HepG2 (cell line): ENCODE measurements at regions not wholly inside any gene's neighbourhood (a gene's known extent, or its start where the extent isn't known, plus 50 kb on each side); places are given as distances from the start of the nearest gene placed in this dataset.

Source experiments
- ATAC-seq: fragments of 200-7000 bp; cut with Tn5 transposase; 3 replicates; pipeline ENCODE4 v1.9.1; 2020; ENCODE audit warnings: mild to moderate bottlenecking, moderate library complexity
- BruUV-seq: library from RNA; stranded (reverse); fragments of 400-500 nt; replicated peaks from 2 replicates; lab custom pipeline; 2021; lab: Mats Ljungman, UMichigan
- CTCF ChIA-PET: fragments of 300-600 bp; formaldehyde crosslinking; extraction: SDS; loops from one replicate; lab custom pipeline; 2021; ENCODE audit warnings: low total read pairs, inconsistent platforms, low intra/inter-chr PET ratio; lab: Yijun Ruan, JAX
- POLR2A ChIA-PET: fragments of 350-600 bp; sonication (Branson Sonifier 250); formaldehyde crosslinking; loops from one replicate; lab custom pipeline; 2020; ENCODE audit warnings: antibody characterized with exemption, inconsistent platforms; lab: Yijun Ruan, JAX
- DNase-seq: peaks from one replicate; pipeline ENCODE4 v3.0.0-alpha.2; 2015; ENCODE audit warnings: low spot score
- FAIRE-seq: peaks from 3 replicates; lab custom pipeline; 2011; peaks lifted over from hg19 to GRCh38; lab: Jason Lieb, UNC
- H2AFZ ChIP-seq: one replicate; pipeline ENCODE4 v1.6.1; 2011; ENCODE audit warnings: low read length, inconsistent platforms
- H3K27ac ChIP-seq: fragments of 300-600 bp; 3 replicates; pipeline ENCODE4 v1.8.0; 2011; ENCODE audit warnings: mixed run types, mild to moderate bottlenecking, mixed read lengths, low read length, inconsistent platforms; ENCODE audit not compliant: insufficient read depth; ENCODE audit errors: extremely low read length
- H3K27me3 ChIP-seq, 2 experiments: fragments of 200-600 bp in 1 of 2; 2 replicates in 1 of 2; 3 replicates in 1 of 2; pipeline versions ENCODE4 v1.6.0 to v1.8.0; 2011; ENCODE audit warnings: low read length in 2 of 2, mild to moderate bottlenecking in 2 of 2, moderate library complexity in 2 of 2, inconsistent platforms in 1 of 2; ENCODE audit not compliant: insufficient read depth in 2 of 2, control insufficient read depth in 1 of 2
- H3K36me3 ChIP-seq, 2 experiments: fragments of 200-600 bp in 1 of 2; replicated peaks in 1 of 2; 2 replicates in 1 of 2; 3 replicates in 1 of 2; pipeline versions ENCODE4 v1.5.1 to v1.8.0; 2011; ENCODE audit warnings: low read length in 2 of 2, inconsistent platforms in 1 of 2; ENCODE audit not compliant: insufficient read depth in 2 of 2, control insufficient read depth in 1 of 2
- H3K4me1 ChIP-seq: 2 replicates; pipeline ENCODE4 v1.5.1; 2012; ENCODE audit warnings: low read length, inconsistent platforms; ENCODE audit not compliant: insufficient read depth
- H3K4me2 ChIP-seq: 2 replicates; pipeline ENCODE4 v1.6.0; 2011; ENCODE audit warnings: low read depth, low read length, inconsistent platforms
- H3K4me3 ChIP-seq, 3 experiments: fragments of 200-600 bp in 1 of 3; sonication (generic), shearing (Covaris generic) in 1 of 3; replicated peaks in 1 of 3; 2 replicates each; pipeline ENCODE4 v1.5.1; 2011 to 2016; ENCODE audit warnings: low read length in 3 of 3, inconsistent platforms in 2 of 3, low read depth in 2 of 3, mild to moderate bottlenecking in 2 of 3, control low read depth in 1 of 3, mixed read lengths in 1 of 3; ENCODE audit not compliant: insufficient read depth in 1 of 3
- H3K79me2 ChIP-seq: one replicate; pipeline ENCODE4 v1.6.1; 2011; ENCODE audit warnings: low read length, inconsistent platforms; ENCODE audit not compliant: insufficient read depth
- H3K9ac ChIP-seq: 2 replicates; pipeline ENCODE4 v1.6.0; 2011; ENCODE audit warnings: mild to moderate bottlenecking, low read depth, low read length, inconsistent platforms; ENCODE audit not compliant: insufficient read depth
- H3K9me3 ChIP-seq: 2 replicates; pipeline ENCODE4 v1.5.1; 2012; ENCODE audit warnings: mild to moderate bottlenecking, low read length
- H4K20me1 ChIP-seq: 2 replicates; pipeline ENCODE4 v1.6.0; 2011; ENCODE audit warnings: inconsistent platforms, mild to moderate bottlenecking, low read length, moderate library complexity; ENCODE audit not compliant: insufficient read depth
- HES4 ChIP-seq: sonication (generic); formaldehyde crosslinking; IDR thresholded peaks from 2 replicates; pipeline ENCODE4 v1.9.0; 2021; ENCODE audit warnings: mild to moderate bottlenecking, missing genetic modification reagents, borderline replicate concordance
- KAT7 ChIP-seq: IDR thresholded peaks from 2 replicates; pipeline ENCODE4 v1.6.1; 2018; ENCODE audit warnings: borderline replicate concordance, missing compliant biosample characterization
- MBNL3 ChIP-seq: fragments of 250-450 bp; sonication (Bioruptor Pico); conservative IDR thresholded peaks from 2 replicates; pipeline ENCODE4 v1.8.0; 2022; ENCODE audit warnings: mild to moderate bottlenecking, inconsistent platforms
- MLLT10 ChIP-seq: sonication (generic); formaldehyde crosslinking; IDR thresholded peaks from 2 replicates; pipeline ENCODE4 v1.4.0; 2020; ENCODE audit warnings: missing genetic modification reagents
- MXD4 ChIP-seq: IDR thresholded peaks from 2 replicates; pipeline ENCODE4 v1.6.1; 2016; ENCODE audit warnings: mild to moderate bottlenecking, missing biosample characterization, missing genetic modification reagents
- NFYC ChIP-seq: IDR thresholded peaks from 2 replicates; pipeline ENCODE4 v1.6.1; 2016; ENCODE audit warnings: missing genetic modification reagents, missing compliant biosample characterization
- ONECUT2 ChIP-seq: sonication (generic); formaldehyde crosslinking; IDR thresholded peaks from 2 replicates; pipeline ENCODE4 v1.4.0; 2020; ENCODE audit warnings: missing genetic modification reagents
- PTBP1 ChIP-seq: fragments of 200-400 bp; formaldehyde crosslinking; IDR thresholded peaks from 2 replicates; pipeline ENCODE4 v1.6.1; 2018; ENCODE audit warnings: low read length, low read depth; ENCODE audit not compliant: poor library complexity, severe bottlenecking
- REPIN1 ChIP-seq: sonication (generic); formaldehyde crosslinking; IDR thresholded peaks from 2 replicates; pipeline ENCODE4 v1.8.0; 2022; ENCODE audit warnings: missing genetic modification reagents, low read depth, mild to moderate bottlenecking, borderline replicate concordance
- SSRP1 ChIP-seq: IDR thresholded peaks from 2 replicates; pipeline ENCODE4 v1.6.1; 2016; ENCODE audit warnings: control low read depth
- ZKSCAN1 ChIP-seq: fragments of 150-350 bp; IDR thresholded peaks from 2 replicates; pipeline ENCODE4 v1.6.1; 2014; ENCODE audit warnings: low read length
- ZNF121 ChIP-seq: sonication (generic); formaldehyde crosslinking; IDR thresholded peaks from 2 replicates; pipeline ENCODE4 v1.5.0; 2020; ENCODE audit warnings: mild to moderate bottlenecking, missing genetic modification reagents
- ZNF136 ChIP-seq: sonication (generic); formaldehyde crosslinking; IDR thresholded peaks from 2 replicates; pipeline ENCODE4 v1.8.1; 2022; ENCODE audit warnings: low read depth, mild to moderate bottlenecking, moderate library complexity, missing genetic modification reagents
- ZNF747 ChIP-seq: sonication (generic); formaldehyde crosslinking; IDR thresholded peaks from 2 replicates; pipeline ENCODE4 v1.8.1; 2023; ENCODE audit warnings: missing genetic modification reagents, mild to moderate bottlenecking, borderline replicate concordance
- ZNF761 ChIP-seq: sonication (generic); formaldehyde crosslinking; conservative IDR thresholded peaks from 2 replicates; pipeline ENCODE4 v1.4.0; 2020; ENCODE audit warnings: mild to moderate bottlenecking, missing genetic modification reagents
- ZNF816 ChIP-seq: sonication (generic); formaldehyde crosslinking; IDR thresholded peaks from 2 replicates; pipeline ENCODE4 v1.8.0; 2022; ENCODE audit warnings: missing genetic modification reagents, mild to moderate bottlenecking, borderline replicate concordance
- in situ Hi-C: cut with HindIII; loops from 2 replicates; pipeline ENCODE4 v1.10.0; 2017; ENCODE audit warnings: low pct_unique_long_range_greater_than_20kb; ENCODE audit not compliant: extremely low pct_ligation_motif_present
- intact Hi-C: fragments of 100-400 bp; cut with micrococcal nuclease; formaldehyde crosslinking; loops from one replicate; pipeline ENCODE4 v1.10.0; 2022; ENCODE audit not compliant: unreplicated experiment
- TF ChIP-seq, protein P1 (sequence below): sonication (generic); formaldehyde crosslinking; IDR thresholded peaks from 2 replicates; pipeline ENCODE4 v1.8.0; 2022; ENCODE audit warnings: missing genetic modification reagents, low read depth, mild to moderate bottlenecking, borderline replicate concordance
- TF ChIP-seq, protein P2 (sequence below): sonication (generic); formaldehyde crosslinking; IDR thresholded peaks from 2 replicates; pipeline ENCODE4 v1.8.0; 2022; ENCODE audit warnings: mild to moderate bottlenecking, missing genetic modification reagents, moderate library complexity

DNA sequence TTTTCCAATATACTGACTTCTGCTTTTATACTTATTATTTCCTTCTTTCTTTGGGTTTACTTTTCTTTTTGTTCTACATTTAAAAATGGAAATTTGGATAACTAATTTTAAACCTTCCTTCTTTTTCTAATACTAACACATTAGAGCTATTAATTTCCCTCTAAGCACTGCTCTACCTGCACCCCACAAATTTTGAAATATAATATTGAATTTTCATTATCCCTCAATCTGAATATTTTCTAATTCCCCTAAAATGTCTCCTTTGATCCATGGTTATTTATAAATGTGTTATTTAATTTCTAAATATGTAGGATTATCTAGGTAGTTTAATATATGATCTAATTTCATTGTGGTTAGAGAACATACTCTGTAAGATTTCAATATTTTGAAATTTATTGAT, 63.4 kb upstream of the LGALSL start:
- Histone ChIP-seq H2AFZ (no peak overlapping the region), H3K9me3 (0 out of 2 replicates have a peak, but pooled peaks cover 4% of the 10 kb centered on the region), H3K27ac (no peak overlapping the region), H4K20me1 (no peaks in the 10 kb centered on the region), H3K27me3 (no peaks in the 10 kb centered on the region), H3K36me3 (no peaks in the 10 kb centered on the region), H3K4me1 (peaks cover 36% of the 10 kb centered on the region), H3K79me2 (no peaks in the 10 kb centered on the region), H3K9ac (no peak overlapping the region), H3K4me2 (no peak overlapping the region), H3K4me3 (no peak overlapping the region)
- FAIRE-seq (no peak), DNase-seq (no peak), ATAC-seq (no peak)
- ChIA-PET CTCF (no interaction called here), POLR2A (no interaction called here)
- TF ChIP-seq ONECUT2 (CRISPR knock-in tag) (no peak), ZNF747 (no peak), ZKSCAN1 (no peak), MLLT10 (no peak), ZNF136 (no peak), HES4 (CRISPR knock-in tag) (no peak), NFYC (CRISPR knock-in tag) (no peak), KAT7 (no peak), MBNL3 (no peak), PTBP1 (no peak), REPIN1 (CRISPR knock-in tag) (no peak), ZNF816 (CRISPR knock-in tag) (no peak), ZNF121 (no peak), SSRP1 (no peak), ZNF761 (CRISPR knock-in tag) (no peak), MXD4 (CRISPR knock-in tag) (no peak)
- TF ChIP-seq, protein P1, sequence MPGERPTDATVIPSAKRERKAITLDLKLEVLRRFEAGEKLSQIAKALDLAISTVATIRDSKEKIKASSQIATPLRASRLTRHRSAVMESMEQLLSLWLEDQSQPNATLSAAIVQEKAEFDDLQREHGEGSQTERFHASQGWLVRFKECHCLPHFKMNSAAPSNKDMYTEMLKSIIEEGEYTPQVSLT (CRISPR knock-in tag) = no peak
- TF ChIP-seq, protein P2, sequence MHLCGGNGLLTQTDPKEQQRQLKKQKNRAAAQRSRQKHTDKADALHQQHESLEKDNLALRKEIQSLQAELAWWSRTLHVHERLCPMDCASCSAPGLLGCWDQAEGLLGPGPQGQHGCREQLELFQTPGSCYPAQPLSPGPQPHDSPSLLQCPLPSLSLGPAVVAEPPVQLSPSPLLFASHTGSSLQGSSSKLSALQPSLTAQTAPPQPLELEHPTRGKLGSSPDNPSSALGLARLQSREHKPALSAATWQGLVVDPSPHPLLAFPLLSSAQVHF = no peak
- in situ Hi-C loops (no loop called here), intact Hi-C loops (no loop called here)
- BruUV-seq = no TSS peak
